A673 (cell line): ENCODE measurements at regions not wholly inside any gene's neighbourhood (a gene's known extent, or its start where the extent isn't known, plus 50 kb on each side); places are given as distances from the start of the nearest gene placed in this dataset.

Source experiments
- EZH2 ChIP-seq: fragments of 200-600 bp; sonication (generic); IDR thresholded peaks from 2 replicates; pipeline ENCODE4 v1.6.1; 2017; ENCODE audit warnings: borderline replicate concordance, low read depth, mild to moderate bottlenecking, mixed read lengths, antibody characterized with exemption, low read length; ENCODE audit not compliant: poor library complexity, severe bottlenecking
- TF ChIP-seq, protein P1 (sequence below): fragments of 300-800, 200-600 bp; sonication (generic); conservative IDR thresholded peaks from 2 replicates; pipeline ENCODE4 v1.5.1; 2017; ENCODE audit warnings: low read depth, mild to moderate bottlenecking, antibody characterized with exemption, low read length, moderate library complexity, mixed read lengths

DNA sequence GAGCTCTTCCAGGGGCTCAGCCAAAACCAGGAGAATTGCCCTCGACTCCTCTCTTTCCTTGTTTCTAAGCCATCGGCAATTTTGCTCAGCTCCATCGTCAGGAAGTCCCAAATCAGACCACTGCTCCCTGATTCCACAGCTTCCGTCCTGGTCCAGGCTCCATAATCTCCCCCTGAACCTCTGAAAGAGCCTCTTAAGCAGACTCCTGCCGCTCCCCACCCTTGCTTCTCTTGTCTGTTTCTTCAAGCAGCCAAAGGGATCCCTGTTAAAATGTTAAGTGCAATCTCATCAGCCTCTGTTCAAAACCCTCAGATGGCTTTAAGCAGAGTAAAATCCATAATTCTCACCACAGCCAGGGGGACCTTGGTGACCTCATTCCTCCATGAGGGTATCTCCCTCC lies 244.7 kb upstream of the SPTLC3 start:
- TF ChIP-seq, protein P1, sequence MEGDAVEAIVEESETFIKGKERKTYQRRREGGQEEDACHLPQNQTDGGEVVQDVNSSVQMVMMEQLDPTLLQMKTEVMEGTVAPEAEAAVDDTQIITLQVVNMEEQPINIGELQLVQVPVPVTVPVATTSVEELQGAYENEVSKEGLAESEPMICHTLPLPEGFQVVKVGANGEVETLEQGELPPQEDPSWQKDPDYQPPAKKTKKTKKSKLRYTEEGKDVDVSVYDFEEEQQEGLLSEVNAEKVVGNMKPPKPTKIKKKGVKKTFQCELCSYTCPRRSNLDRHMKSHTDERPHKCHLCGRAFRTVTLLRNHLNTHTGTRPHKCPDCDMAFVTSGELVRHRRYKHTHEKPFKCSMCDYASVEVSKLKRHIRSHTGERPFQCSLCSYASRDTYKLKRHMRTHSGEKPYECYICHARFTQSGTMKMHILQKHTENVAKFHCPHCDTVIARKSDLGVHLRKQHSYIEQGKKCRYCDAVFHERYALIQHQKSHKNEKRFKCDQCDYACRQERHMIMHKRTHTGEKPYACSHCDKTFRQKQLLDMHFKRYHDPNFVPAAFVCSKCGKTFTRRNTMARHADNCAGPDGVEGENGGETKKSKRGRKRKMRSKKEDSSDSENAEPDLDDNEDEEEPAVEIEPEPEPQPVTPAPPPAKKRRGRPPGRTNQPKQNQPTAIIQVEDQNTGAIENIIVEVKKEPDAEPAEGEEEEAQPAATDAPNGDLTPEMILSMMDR, result no peak
- TF ChIP-seq EZH2, result no peak
